ENCODE measurements at regions not wholly inside any gene's neighbourhood (a gene's known extent, or its start where the extent isn't known, plus 50 kb on each side); places are given as distances from the start of the nearest gene placed in this dataset.

- DNase-seq = no peak
- Histone ChIP-seq H3K18ac (ENCODE audit: insufficient read length, low read depth, low read length) (no peak overlapping the region), H2AFZ (ENCODE audit: low read length) (no peak overlapping the region), H3K79me1 (ENCODE audit: insufficient read depth, low read depth, low read length, poor library complexity, severe bottlenecking) (no peaks in the 10 kb centered on the region), H3K79me2 (ENCODE audit: insufficient read depth, low read length) (no peaks in the 10 kb centered on the region), H3K4ac (ENCODE audit: low read depth, low read length) (no peak overlapping the region), H3K23ac (ENCODE audit: insufficient read length, low read depth, low read length) (no peak overlapping the region), H3K27me3 (ENCODE audit: insufficient read depth, low read length) (no peaks in the 10 kb centered on the region), H4K91ac (ENCODE audit: insufficient read length, low read depth, low read length) (no peak overlapping the region), H2BK20ac (ENCODE audit: low read depth, low read length, poor library complexity, severe bottlenecking) (no peak overlapping the region), H3K14ac (ENCODE audit: insufficient read depth, low read length) (no peak overlapping the region), H2BK120ac (ENCODE audit: low read depth, low read length, poor library complexity, severe bottlenecking) (no peak overlapping the region), H3K9me3 (ENCODE audit: control insufficient read depth, low read depth, low read length) (peaks cover 6% of the 10 kb centered on the region), H3K27ac (ENCODE audit: insufficient read length, low read depth, low read length) (no peak overlapping the region), H3K56ac (ENCODE audit: insufficient read length, low read depth, low read length) (no peak overlapping the region), H4K5ac (ENCODE audit: insufficient read length, low read depth, low read length) (no peak overlapping the region), H3K4me1 (ENCODE audit: insufficient read depth, low read length) (no peaks in the 10 kb centered on the region), H4K8ac (replicated peaks; ENCODE audit: insufficient read length, low read depth, low read length) (no peak overlapping the region), H3K9ac (ENCODE audit: extremely low read depth, insufficient read length, low read length) (no peak overlapping the region), H2BK15ac (ENCODE audit: low read depth, low read length) (no peak overlapping the region), H2BK12ac (ENCODE audit: insufficient read length, low read depth, low read length) (no peak overlapping the region), H2BK5ac (ENCODE audit: insufficient read length, low read length) (no peak overlapping the region), H4K20me1 (ENCODE audit: control insufficient read depth, insufficient read depth, insufficient read length) (no peaks in the 10 kb centered on the region), H2AK5ac (ENCODE audit: insufficient read length, low read length) (no peak overlapping the region), H3K23me2 (ENCODE audit: insufficient read length, low read depth, low read length, poor library complexity, severe bottlenecking) (no peaks in the 10 kb centered on the region), H3T11ph (ENCODE audit: low read length) (no peak overlapping the region), H3K4me2 (ENCODE audit: insufficient read depth, insufficient read length, low read length) (no peak overlapping the region)
- H3K27me3 Mint-ChIP-seq (ENCODE audit: low read depth) = peaks cover 4% of the 10 kb centered on the region; the same call in 1 of the 2 replicates
- TF ChIP-seq, protein P1, sequence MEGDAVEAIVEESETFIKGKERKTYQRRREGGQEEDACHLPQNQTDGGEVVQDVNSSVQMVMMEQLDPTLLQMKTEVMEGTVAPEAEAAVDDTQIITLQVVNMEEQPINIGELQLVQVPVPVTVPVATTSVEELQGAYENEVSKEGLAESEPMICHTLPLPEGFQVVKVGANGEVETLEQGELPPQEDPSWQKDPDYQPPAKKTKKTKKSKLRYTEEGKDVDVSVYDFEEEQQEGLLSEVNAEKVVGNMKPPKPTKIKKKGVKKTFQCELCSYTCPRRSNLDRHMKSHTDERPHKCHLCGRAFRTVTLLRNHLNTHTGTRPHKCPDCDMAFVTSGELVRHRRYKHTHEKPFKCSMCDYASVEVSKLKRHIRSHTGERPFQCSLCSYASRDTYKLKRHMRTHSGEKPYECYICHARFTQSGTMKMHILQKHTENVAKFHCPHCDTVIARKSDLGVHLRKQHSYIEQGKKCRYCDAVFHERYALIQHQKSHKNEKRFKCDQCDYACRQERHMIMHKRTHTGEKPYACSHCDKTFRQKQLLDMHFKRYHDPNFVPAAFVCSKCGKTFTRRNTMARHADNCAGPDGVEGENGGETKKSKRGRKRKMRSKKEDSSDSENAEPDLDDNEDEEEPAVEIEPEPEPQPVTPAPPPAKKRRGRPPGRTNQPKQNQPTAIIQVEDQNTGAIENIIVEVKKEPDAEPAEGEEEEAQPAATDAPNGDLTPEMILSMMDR (conservative IDR thresholded peaks at IDR 0.05) = no peak
- no peak overlapping the region for H3K27ac Mint-ChIP-seq
- H3K4me1 Mint-ChIP-seq = no peaks in the 10 kb centered on the region
- H3K36me3 Mint-ChIP-seq (ENCODE audit: insufficient read depth in 1 of 3, low read depth in 3 of 3) = peaks cover 7 to 15% (median 13%) of the 10 kb centered on the region in 3 experiments
- no peak overlapping the region for H3K4me3 Mint-ChIP-seq
- H3K9me3 Mint-ChIP-seq = peaks cover 31 to 45% of the 10 kb centered on the region in 2 experiments
- WGBS (ENCODE audit: extremely low coverage, insufficient read length, low lambda C conversion rate) = no CpG with 5 or more reads among the region's 2 CpGs
These were observed 76.6 kb downstream of the SOD2 start for GRCh38 chr6:159616456-159616855.

All from H9 (cell line).